ENCODE measurements at regions not wholly inside any gene's neighbourhood (a gene's known extent, or its start where the extent isn't known, plus 50 kb on each side); places are given as distances from the start of the nearest gene placed in this dataset.
A peak's percentile ranks its signal among the peaks of the same experiment; 100 is the strongest.

- Histone ChIP-seq H3K4me3 (ENCODE audit: low read depth, low read length) (no peak overlapping the region), H3K27me3 (replicated peaks; ENCODE audit: control insufficient read depth, insufficient read depth, low read length) (no peaks in the 10 kb centered on the region), H3K4me1 (no peaks in the 10 kb centered on the region), H3K9me3 (no peaks in the 10 kb centered on the region), H3K36me3 (ENCODE audit: control insufficient read depth, insufficient read depth, low read length) (no peaks in the 10 kb centered on the region)
- ChIA-PET POLR2A (no interaction called here), CTCF (interaction anchor here (0.8 kb wide), 1 partner anchor 27 kb away, joined by 3 read pairs; no protein-coding TSS in a partner anchor)
- no peaks in the 10 kb centered on the region for H3K4me1 Mint-ChIP-seq (ENCODE audit: low read depth, unreplicated experiment)
- H3K4me3 Mint-ChIP-seq (ENCODE audit: unreplicated experiment): no peak overlapping the region
- H3K36me3 Mint-ChIP-seq (ENCODE audit: insufficient read depth, unreplicated experiment): no peaks in the 10 kb centered on the region
- no peak overlapping the region for H3K27ac Mint-ChIP-seq (ENCODE audit: unreplicated experiment)
- intact Hi-C loops (cut with micrococcal nuclease; ENCODE audit: unreplicated experiment): loop anchor here (10.0 kb wide), 1 partner anchor 351 kb away; no protein-coding TSS in a partner anchor
- DNase-seq: no peak
- H3K27me3 Mint-ChIP-seq (ENCODE audit: insufficient read depth, unreplicated experiment): peaks cover 6% of the 10 kb centered on the region
- BruUV-seq (replicated peaks): no TSS peak
- H3K9me3 Mint-ChIP-seq (ENCODE audit: unreplicated experiment): no peaks in the 10 kb centered on the region
- TF ChIP-seq CTCF (IDR thresholded peaks at IDR 0.05; ENCODE audit: insufficient read depth in 1 of 2, low read depth in 1 of 2, low read length in 1 of 2, severe bottlenecking in 1 of 2, unreplicated experiment in 1 of 2): peak in 1 of 2 experiments; percentile 20
These were observed 369.7 kb downstream of the MATN1 start for GRCh38 chr1:30353637-30354036.

GRCh38 chr1:30348147-30348546 is 375.2 kb downstream of the MATN1 start:
- Mint-ChIP-seq H3K4me1 (ENCODE audit: low read depth, unreplicated experiment) (no peaks in the 10 kb centered on the region), H3K27me3 (ENCODE audit: insufficient read depth, unreplicated experiment) (peaks cover 6% of the 10 kb centered on the region), H3K27ac (ENCODE audit: unreplicated experiment) (no peak overlapping the region), H3K36me3 (ENCODE audit: insufficient read depth, unreplicated experiment) (no peaks in the 10 kb centered on the region), H3K9me3 (ENCODE audit: unreplicated experiment) (no peaks in the 10 kb centered on the region), H3K4me3 (ENCODE audit: unreplicated experiment) (no peak overlapping the region)
- no peak for DNase-seq
- no peak for TF ChIP-seq CTCF (IDR thresholded peaks at IDR 0.05; ENCODE audit: insufficient read depth in 1 of 2, low read depth in 1 of 2, low read length in 1 of 2, severe bottlenecking in 1 of 2, unreplicated experiment in 1 of 2)
- BruUV-seq (replicated peaks): no TSS peak
- H3K4me1 ChIP-seq: no peaks in the 10 kb centered on the region
- no peaks in the 10 kb centered on the region for H3K36me3 ChIP-seq (ENCODE audit: control insufficient read depth, insufficient read depth, low read length)
- no peaks in the 10 kb centered on the region for H3K27me3 ChIP-seq (replicated peaks; ENCODE audit: control insufficient read depth, insufficient read depth, low read length)
- POLR2A ChIA-PET: no interaction called here
- H3K9me3 ChIP-seq: no peaks in the 10 kb centered on the region
- intact Hi-C loops (cut with micrococcal nuclease; ENCODE audit: unreplicated experiment): no loop called here
- H3K4me3 ChIP-seq (ENCODE audit: low read depth, low read length): no peak overlapping the region
- CTCF ChIA-PET: no interaction called here

- Mint-ChIP-seq H3K27me3 (ENCODE audit: insufficient read depth, unreplicated experiment) (peaks cover 2% of the 10 kb centered on the region), H3K27ac (ENCODE audit: unreplicated experiment) (no peak overlapping the region), H3K36me3 (ENCODE audit: insufficient read depth, unreplicated experiment) (no peaks in the 10 kb centered on the region), H3K9me3 (ENCODE audit: unreplicated experiment) (no peaks in the 10 kb centered on the region), H3K4me1 (ENCODE audit: low read depth, unreplicated experiment) (no peaks in the 10 kb centered on the region), H3K4me3 (ENCODE audit: unreplicated experiment) (no peak overlapping the region)
- Histone ChIP-seq H3K36me3 (ENCODE audit: control insufficient read depth, insufficient read depth, low read length) (no peaks in the 10 kb centered on the region), H3K4me1 (no peaks in the 10 kb centered on the region), H3K27me3 (replicated peaks; ENCODE audit: control insufficient read depth, insufficient read depth, low read length) (no peaks in the 10 kb centered on the region), H3K9me3 (no peaks in the 10 kb centered on the region), H3K4me3 (ENCODE audit: low read depth, low read length) (no peak overlapping the region)
- intact Hi-C loops (cut with micrococcal nuclease; ENCODE audit: unreplicated experiment): no loop called here
- no peak for DNase-seq
- POLR2A ChIA-PET: no interaction called here
- CTCF ChIA-PET: no interaction called here
- no peak for TF ChIP-seq CTCF (IDR thresholded peaks at IDR 0.05; ENCODE audit: insufficient read depth in 1 of 2, low read depth in 1 of 2, low read length in 1 of 2, severe bottlenecking in 1 of 2, unreplicated experiment in 1 of 2)
- BruUV-seq (replicated peaks): no TSS peak
These were observed 377.8 kb downstream of the MATN1 start for GRCh38 chr1:30345491-30346130.
